B cell (primary cell): ENCODE measurements at regions not wholly inside any gene's neighbourhood (a gene's known extent, or its start where the extent isn't known, plus 50 kb on each side); places are given as distances from the start of the nearest gene placed in this dataset.

ENCODE experiments used
- ATAC-seq: fragments of 200-7000 bp; cut with Tn5 transposase; one replicate; pipeline ENCODE4 v1.10.0; 2021; ENCODE audit warnings: low read depth, mild to moderate bottlenecking, moderate number of reproducible peaks, moderate library complexity
- CTCF ChIA-PET: fragments of 350-600 bp; sonication (Branson Sonifier 250); formaldehyde crosslinking; loops from one replicate; lab custom pipeline; 2021; ENCODE audit warnings: antibody characterized with exemption, inconsistent platforms; lab: Charles Lee
- POLR2A ChIA-PET: fragments of 350-600 bp; sonication (Branson Sonifier 250); formaldehyde crosslinking; loops from one replicate; lab custom pipeline; 2021; ENCODE audit warnings: antibody characterized with exemption; lab: Charles Lee
- DNase-seq: peaks from one replicate; pipeline ENCODE4 v3.0.0; 2013
- H2AFZ ChIP-seq: 2 replicates; pipeline ENCODE4 v1.6.1; 2012; ENCODE audit warnings: mild to moderate bottlenecking, low read depth, low read length; ENCODE audit not compliant: insufficient read depth, poor library complexity, severe bottlenecking
- H3K27ac ChIP-seq, 2 donors: 1 replicate in 1 of 2; 2 replicates in 1 of 2; pipeline ENCODE4 v1.5.1; 2012 to 2013; ENCODE audit warnings: low read length in 2 of 2, mild to moderate bottlenecking in 2 of 2, moderate library complexity in 1 of 2
- H3K27me3 ChIP-seq, 4 experiments: fragments of 200-600 bp in 1 of 4; sonication (generic) in 1 of 4; replicated peaks in 1 of 4; 1 replicate in 2 of 4; 2 replicates in 2 of 4; pipeline versions ENCODE4 v1.6.1 to v1.7.0; 2013 to 2016; ENCODE audit warnings: low read length in 3 of 4, mild to moderate bottlenecking in 2 of 4, mixed read lengths in 1 of 4, moderate library complexity in 1 of 4; ENCODE audit not compliant: insufficient read depth in 4 of 4, control insufficient read depth in 3 of 4; ENCODE audit errors: control extremely low read depth in 1 of 4
- H3K36me3 ChIP-seq, 2 experiments: replicated peaks in 1 of 2; 1 replicate in 1 of 2; 2 replicates in 1 of 2; pipeline versions ENCODE4 v1.6.1 to v1.7.1; 2013; ENCODE audit warnings: low read length in 1 of 2; ENCODE audit not compliant: insufficient read depth in 2 of 2, control insufficient read depth in 1 of 2; ENCODE audit errors: control extremely low read depth in 1 of 2, extremely low read depth in 1 of 2
- H3K4me1 ChIP-seq, 2 donors: fragments of 200-600 bp in 1 of 2; sonication (generic) in 1 of 2; 1 replicate in 1 of 2; 2 replicates in 1 of 2; pipeline versions ENCODE4 v1.5.1 to v1.6.1; 2013 to 2017; ENCODE audit warnings: low read length in 2 of 2; ENCODE audit not compliant: control insufficient read depth in 2 of 2, insufficient read depth in 2 of 2
- H3K4me2 ChIP-seq: replicated peaks from 2 replicates; pipeline ENCODE3; 2012; ENCODE audit warnings: mild to moderate bottlenecking, low read depth, low read length; ENCODE audit not compliant: poor library complexity, severe bottlenecking
- H3K4me3 ChIP-seq, 5 experiments: fragments of 200-600 bp in 1 of 5; sonication (generic) in 1 of 5; 1 replicate in 3 of 5; 2 replicates in 2 of 5; pipeline versions ENCODE4 v1.5.1 to v1.7.0; 2011 to 2016; ENCODE audit warnings: low read length in 4 of 5, mild to moderate bottlenecking in 4 of 5, low read depth in 2 of 5, control low read depth in 1 of 5, moderate library complexity in 1 of 5; ENCODE audit not compliant: insufficient read depth in 1 of 5; ENCODE audit errors: control extremely low read depth in 1 of 5, extremely low read depth in 1 of 5
- H3K79me2 ChIP-seq: fragments of 200-600 bp; sonication (generic); one replicate; pipeline ENCODE4 v1.6.0; 2016; ENCODE audit warnings: low read length; ENCODE audit not compliant: control insufficient read depth, insufficient read depth
- H3K9ac ChIP-seq: fragments of 200-600 bp; sonication (generic); 2 replicates; pipeline ENCODE4 v1.6.1; 2017; ENCODE audit warnings: mild to moderate bottlenecking, low read length, moderate library complexity
- H3K9me3 ChIP-seq, 3 donors: one replicate each; pipeline versions ENCODE4 v1.6.1 to v1.7.1; 2013; ENCODE audit warnings: low read length in 2 of 3; ENCODE audit not compliant: control insufficient read depth in 2 of 3, insufficient read depth in 1 of 3; ENCODE audit errors: control extremely low read depth in 1 of 3
- H4K20me1 ChIP-seq: 2 replicates; pipeline ENCODE4 v1.6.0; 2012; ENCODE audit warnings: mild to moderate bottlenecking, low read length; ENCODE audit not compliant: insufficient read depth, control insufficient read depth, poor library complexity, severe bottlenecking
- H3K27ac Mint-ChIP-seq: one replicate; pipeline ENCODE4 v1.8.0; 2021; ENCODE audit warnings: mixed read lengths
- H3K27me3 Mint-ChIP-seq: one replicate; pipeline ENCODE4 v1.8.0; 2021; ENCODE audit warnings: mixed read lengths
- H3K4me1 Mint-ChIP-seq: one replicate; pipeline ENCODE4 v1.8.0; 2021; ENCODE audit warnings: mixed read lengths
- H3K4me3 Mint-ChIP-seq: one replicate; pipeline ENCODE4 v1.8.0; 2021; ENCODE audit warnings: mixed read lengths
- H3K9me3 Mint-ChIP-seq: one replicate; pipeline ENCODE4 v1.8.0; 2022; ENCODE audit warnings: mixed read lengths; ENCODE audit not compliant: insufficient read depth
- EZH2 ChIP-seq: IDR thresholded peaks from 2 replicates; pipeline ENCODE4 v1.6.1; 2012; ENCODE audit warnings: borderline replicate concordance, low read depth, mild to moderate bottlenecking, moderate library complexity, low read length; ENCODE audit not compliant: insufficient read depth, poor library complexity, severe bottlenecking
- WGBS: methylation state at CpG from one replicate; pipeline ENCODE4 v1.1.5; 2013; ENCODE audit warnings: missing lambda C conversion rate; ENCODE audit not compliant: insufficient coverage; 5-methylcytosine and 5-hydroxymethylcytosine counted together
- intact Hi-C: fragments of 100-400 bp; cut with micrococcal nuclease; formaldehyde crosslinking; loops from one replicate; pipeline ENCODE4 v1.10.0; 2022
- TF ChIP-seq, protein P1 (sequence below): fragments of 200-600 bp; IDR thresholded peaks from one replicate; pipeline ENCODE4 v1.8.0; 2022; ENCODE audit warnings: antibody characterized with exemption, mild to moderate bottlenecking

DNA sequence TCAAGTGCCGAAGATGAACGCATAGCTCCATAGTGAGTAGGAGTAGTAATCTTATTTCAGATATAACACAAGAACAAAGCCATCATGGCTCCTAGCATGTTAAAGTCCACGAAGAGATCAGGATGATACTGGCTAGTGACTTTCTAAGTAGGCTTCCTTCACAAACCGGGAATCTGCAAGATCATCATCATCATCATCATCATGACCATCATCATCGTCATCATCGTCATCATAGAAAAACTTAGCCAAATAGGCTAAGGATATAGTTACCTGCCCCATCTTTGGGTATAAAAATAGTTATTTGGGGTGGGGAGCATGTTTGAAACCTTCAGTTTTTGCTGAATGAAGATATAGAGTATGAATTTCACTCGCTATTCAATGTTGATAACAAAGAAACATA is 57.9 kb downstream of the PYDC2 start:
- Histone ChIP-seq H3K4me1 (no peaks in the 10 kb centered on the region), H3K36me3 (no peaks in the 10 kb centered on the region), H3K9me3 (no peaks in the 10 kb centered on the region), H3K27me3 (no peaks in the 10 kb centered on the region), H2AFZ (no peak overlapping the region), H3K4me3 (no peak overlapping the region), H3K9ac (no peak overlapping the region), H3K79me2 (no peaks in the 10 kb centered on the region), H4K20me1 (no peaks in the 10 kb centered on the region), H3K27ac (no peak overlapping the region), H3K4me2 (no peak overlapping the region)
- peaks cover 3% of the 10 kb centered on the region for H3K27me3 Mint-ChIP-seq
- no peaks in the 10 kb centered on the region for H3K4me1 Mint-ChIP-seq
- DNase-seq (no peak), ATAC-seq (no peak)
- intact Hi-C loops: no loop called here
- TF ChIP-seq, protein P1, sequence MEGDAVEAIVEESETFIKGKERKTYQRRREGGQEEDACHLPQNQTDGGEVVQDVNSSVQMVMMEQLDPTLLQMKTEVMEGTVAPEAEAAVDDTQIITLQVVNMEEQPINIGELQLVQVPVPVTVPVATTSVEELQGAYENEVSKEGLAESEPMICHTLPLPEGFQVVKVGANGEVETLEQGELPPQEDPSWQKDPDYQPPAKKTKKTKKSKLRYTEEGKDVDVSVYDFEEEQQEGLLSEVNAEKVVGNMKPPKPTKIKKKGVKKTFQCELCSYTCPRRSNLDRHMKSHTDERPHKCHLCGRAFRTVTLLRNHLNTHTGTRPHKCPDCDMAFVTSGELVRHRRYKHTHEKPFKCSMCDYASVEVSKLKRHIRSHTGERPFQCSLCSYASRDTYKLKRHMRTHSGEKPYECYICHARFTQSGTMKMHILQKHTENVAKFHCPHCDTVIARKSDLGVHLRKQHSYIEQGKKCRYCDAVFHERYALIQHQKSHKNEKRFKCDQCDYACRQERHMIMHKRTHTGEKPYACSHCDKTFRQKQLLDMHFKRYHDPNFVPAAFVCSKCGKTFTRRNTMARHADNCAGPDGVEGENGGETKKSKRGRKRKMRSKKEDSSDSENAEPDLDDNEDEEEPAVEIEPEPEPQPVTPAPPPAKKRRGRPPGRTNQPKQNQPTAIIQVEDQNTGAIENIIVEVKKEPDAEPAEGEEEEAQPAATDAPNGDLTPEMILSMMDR: no peak
- H3K27ac Mint-ChIP-seq: no peak overlapping the region
- 50% methylated on average over 1 of the region's 7 CpGs for WGBS
- H3K9me3 Mint-ChIP-seq: no peaks in the 10 kb centered on the region
- CTCF ChIA-PET: no interaction called here
- POLR2A ChIA-PET: no interaction called here
- no peak overlapping the region for H3K4me3 Mint-ChIP-seq

DNA sequence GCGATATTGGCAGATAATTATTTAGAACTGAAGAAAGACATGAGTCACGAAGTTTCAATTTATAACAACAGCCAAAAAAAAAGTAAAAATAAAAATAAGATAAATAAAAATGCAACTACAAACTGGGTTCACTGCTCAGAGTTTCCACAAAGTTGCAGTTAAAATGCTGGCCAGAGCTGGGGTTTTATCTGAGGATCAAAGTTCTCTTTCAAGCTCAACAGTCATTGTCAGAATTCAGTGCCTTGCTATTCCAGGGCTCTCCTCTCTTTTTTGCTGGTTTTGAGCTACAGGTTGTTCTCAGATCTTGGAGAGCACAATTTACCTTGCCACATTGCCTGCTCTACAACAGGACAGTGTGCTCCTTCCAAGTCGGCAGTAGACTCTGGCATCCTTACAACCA is 60.1 kb downstream of the PYDC2 start:
- Histone ChIP-seq H3K9ac (no peak overlapping the region), H3K9me3 (no peaks in the 10 kb centered on the region), H3K4me2 (no peak overlapping the region), H2AFZ (no peak overlapping the region), H3K36me3 (no peaks in the 10 kb centered on the region), H3K4me3 (no peak overlapping the region), H3K4me1 (no peaks in the 10 kb centered on the region), H4K20me1 (no peaks in the 10 kb centered on the region), H3K27ac (no peak overlapping the region), H3K27me3 (no peaks in the 10 kb centered on the region), H3K79me2 (no peaks in the 10 kb centered on the region)
- DNase-seq (no peak), ATAC-seq (no peak)
- H3K9me3 Mint-ChIP-seq: no peaks in the 10 kb centered on the region
- POLR2A ChIA-PET: no interaction called here
- intact Hi-C loops: no loop called here
- no peaks in the 10 kb centered on the region for H3K4me1 Mint-ChIP-seq
- WGBS: 89% methylated on average over 1 of the region's 3 CpGs
- H3K4me3 Mint-ChIP-seq: no peak overlapping the region
- peaks cover 3% of the 10 kb centered on the region for H3K27me3 Mint-ChIP-seq
- no peak overlapping the region for H3K27ac Mint-ChIP-seq
- TF ChIP-seq, protein P1: no peak
- TF ChIP-seq EZH2: no peak
- CTCF ChIA-PET: no interaction called here
